BLaER1 (cell line): ENCODE measurements at regions not wholly inside any gene's neighbourhood (a gene's known extent, or its start where the extent isn't known, plus 50 kb on each side); places are given as distances from the start of the nearest gene placed in this dataset.

ENCODE experiments used
- H3K27ac ChIP-seq: shearing (Covaris generic); formaldehyde crosslinking; 2 replicates; pipeline ENCODE4 v1.8.1; 2022
- H3K27me3 ChIP-seq: shearing (Covaris generic); formaldehyde crosslinking; 2 replicates; pipeline ENCODE4 v1.8.1; 2022
- H3K36me3 ChIP-seq: shearing (Covaris generic); formaldehyde crosslinking; 2 replicates; pipeline ENCODE4 v1.8.1; 2022
- H3K4me1 ChIP-seq: shearing (Covaris generic); formaldehyde crosslinking; 2 replicates; pipeline ENCODE4 v1.8.1; 2022
- H3K4me2 ChIP-seq: shearing (Covaris generic); formaldehyde crosslinking; 2 replicates; pipeline ENCODE4 v1.8.1; 2022
- H3K4me3 ChIP-seq: shearing (Covaris generic); formaldehyde crosslinking; 2 replicates; pipeline ENCODE4 v1.8.1; 2022
- H3K9ac ChIP-seq: shearing (Covaris generic); formaldehyde crosslinking; 2 replicates; pipeline ENCODE4 v1.8.1; 2022
- H3K9me3 ChIP-seq: shearing (Covaris generic); formaldehyde crosslinking; 2 replicates; pipeline ENCODE4 v1.8.1; 2022
- H4K20me1 ChIP-seq: shearing (Covaris generic); formaldehyde crosslinking; 2 replicates; pipeline ENCODE4 v1.8.1; 2022
- Cebpa-rat ChIP-seq: shearing (Covaris generic); IDR thresholded peaks from 2 replicates; pipeline ENCODE4 v1.8.1; 2022

GRCh38 chr4:33427676-33428075 is 2707.5 kb downstream of the PCDH7 start:
- Histone ChIP-seq H3K4me1 (no peaks in the 10 kb centered on the region), H3K4me2 (no peak overlapping the region), H3K36me3 (no peaks in the 10 kb centered on the region), H4K20me1 (no peaks in the 10 kb centered on the region), H3K9me3 (no peaks in the 10 kb centered on the region), H3K27ac (no peak overlapping the region), H3K4me3 (no peak overlapping the region), H3K9ac (no peak overlapping the region), H3K27me3 (no peaks in the 10 kb centered on the region)
- no peak for TF ChIP-seq Cebpa-rat

GRCh38 chr4:33429971-33430370 is 2709.8 kb downstream of the PCDH7 start:
- H3K27me3 ChIP-seq, result no peaks in the 10 kb centered on the region
- no peak overlapping the region for H3K9ac ChIP-seq
- H3K27ac ChIP-seq, result no peak overlapping the region
- no peak overlapping the region for H3K4me2 ChIP-seq
- no peak for TF ChIP-seq Cebpa-rat
- no peaks in the 10 kb centered on the region for H3K9me3 ChIP-seq
- H4K20me1 ChIP-seq, result no peaks in the 10 kb centered on the region
- H3K4me1 ChIP-seq, result no peaks in the 10 kb centered on the region
- no peak overlapping the region for H3K4me3 ChIP-seq
- H3K36me3 ChIP-seq, result no peaks in the 10 kb centered on the region

- no peaks in the 10 kb centered on the region for H3K36me3 ChIP-seq
- no peak overlapping the region for H3K27ac ChIP-seq
- H3K9ac ChIP-seq, result no peak overlapping the region
- no peaks in the 10 kb centered on the region for H3K27me3 ChIP-seq
- H3K4me3 ChIP-seq, result no peak overlapping the region
- no peak overlapping the region for H3K4me2 ChIP-seq
- H3K4me1 ChIP-seq, result no peaks in the 10 kb centered on the region
- no peak for TF ChIP-seq Cebpa-rat
- H3K9me3 ChIP-seq, result no peaks in the 10 kb centered on the region
- no peaks in the 10 kb centered on the region for H4K20me1 ChIP-seq
These were observed 2717.2 kb downstream of the PCDH7 start for GRCh38 chr4:33437406-33437805.

DNA sequence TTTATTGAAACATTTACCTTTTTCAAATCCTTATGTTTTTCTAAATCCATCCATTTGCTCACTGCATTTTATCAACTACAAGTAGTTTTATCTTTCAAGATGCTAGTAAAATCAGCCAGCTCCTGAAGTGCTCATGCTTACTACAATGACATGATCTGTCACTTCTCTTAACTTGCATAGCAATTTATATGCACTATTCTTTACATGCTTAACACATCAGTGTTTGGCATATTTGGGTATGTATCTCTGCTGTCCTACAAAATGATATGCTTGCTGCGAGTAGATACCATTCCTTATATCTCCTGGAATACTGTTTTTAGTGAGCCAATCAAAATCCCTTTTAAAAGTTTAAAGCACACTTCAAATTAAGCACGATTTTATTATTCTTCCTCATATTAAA is 2726.8 kb downstream of the PCDH7 start:
- Histone ChIP-seq H3K4me1 (no peaks in the 10 kb centered on the region), H3K4me3 (no peak overlapping the region), H4K20me1 (no peaks in the 10 kb centered on the region), H3K27me3 (no peaks in the 10 kb centered on the region), H3K36me3 (no peaks in the 10 kb centered on the region), H3K9me3 (no peaks in the 10 kb centered on the region), H3K27ac (no peak overlapping the region), H3K4me2 (no peak overlapping the region), H3K9ac (no peak overlapping the region)
- no peak for TF ChIP-seq Cebpa-rat

- no peak for TF ChIP-seq Cebpa-rat
These were observed 2728.8 kb downstream of the PCDH7 start for GRCh38 chr4:33448948-33449347.

GRCh38 chr4:33453436-33453835 is 2733.3 kb downstream of the PCDH7 start:
- H3K27ac ChIP-seq, result no peak overlapping the region
- no peak for TF ChIP-seq Cebpa-rat
- H3K9me3 ChIP-seq, result no peaks in the 10 kb centered on the region
- H4K20me1 ChIP-seq, result no peaks in the 10 kb centered on the region
- H3K4me1 ChIP-seq, result no peaks in the 10 kb centered on the region
- H3K27me3 ChIP-seq, result no peaks in the 10 kb centered on the region
- H3K9ac ChIP-seq, result no peak overlapping the region
- H3K4me3 ChIP-seq, result no peak overlapping the region
- H3K4me2 ChIP-seq, result no peak overlapping the region
- no peaks in the 10 kb centered on the region for H3K36me3 ChIP-seq

More at GRCh38 chr4:33448948-33449347, 2728.8 kb downstream of the PCDH7 start:
- no peaks in the 10 kb centered on the region for H4K20me1 ChIP-seq
- no peaks in the 10 kb centered on the region for H3K9me3 ChIP-seq
- H3K4me3 ChIP-seq, result no peak overlapping the region
- H3K9ac ChIP-seq, result no peak overlapping the region
- no peak overlapping the region for H3K4me2 ChIP-seq
- no peaks in the 10 kb centered on the region for H3K27me3 ChIP-seq
- H3K36me3 ChIP-seq, result no peaks in the 10 kb centered on the region
- H3K27ac ChIP-seq, result no peak overlapping the region
- H3K4me1 ChIP-seq, result no peaks in the 10 kb centered on the region

- no peaks in the 10 kb centered on the region for H3K9me3 ChIP-seq
- no peak overlapping the region for H3K4me2 ChIP-seq
- no peaks in the 10 kb centered on the region for H3K27me3 ChIP-seq
- H3K36me3 ChIP-seq, result no peaks in the 10 kb centered on the region
- TF ChIP-seq Cebpa-rat, result no peak
- H3K9ac ChIP-seq, result no peak overlapping the region
- H3K4me1 ChIP-seq, result no peaks in the 10 kb centered on the region
- no peaks in the 10 kb centered on the region for H4K20me1 ChIP-seq
- no peak overlapping the region for H3K4me3 ChIP-seq
- H3K27ac ChIP-seq, result no peak overlapping the region
These were observed 2733.7 kb downstream of the PCDH7 start for GRCh38 chr4:33453916-33454315.

DNA sequence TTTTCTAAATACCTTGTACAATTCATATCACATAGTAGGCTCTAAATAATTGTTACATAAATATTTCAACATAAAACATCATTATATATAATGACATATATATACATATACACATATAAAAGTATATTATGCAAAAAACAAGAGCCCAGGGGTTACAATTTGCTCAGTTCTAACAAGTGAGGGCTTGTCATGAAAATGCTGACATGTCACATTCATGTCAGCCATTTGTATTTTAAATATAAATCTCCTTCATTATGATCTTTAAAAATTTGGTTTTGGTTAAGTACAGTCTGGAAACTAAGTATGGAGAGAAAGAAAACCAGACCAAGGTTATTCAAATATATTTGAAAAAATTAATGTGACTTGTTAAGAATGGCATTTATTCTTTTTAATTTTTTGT is 2745.4 kb downstream of the PCDH7 start:
- no peaks in the 10 kb centered on the region for H3K4me1 ChIP-seq
- no peak for TF ChIP-seq Cebpa-rat
- no peaks in the 10 kb centered on the region for H3K36me3 ChIP-seq

DNA sequence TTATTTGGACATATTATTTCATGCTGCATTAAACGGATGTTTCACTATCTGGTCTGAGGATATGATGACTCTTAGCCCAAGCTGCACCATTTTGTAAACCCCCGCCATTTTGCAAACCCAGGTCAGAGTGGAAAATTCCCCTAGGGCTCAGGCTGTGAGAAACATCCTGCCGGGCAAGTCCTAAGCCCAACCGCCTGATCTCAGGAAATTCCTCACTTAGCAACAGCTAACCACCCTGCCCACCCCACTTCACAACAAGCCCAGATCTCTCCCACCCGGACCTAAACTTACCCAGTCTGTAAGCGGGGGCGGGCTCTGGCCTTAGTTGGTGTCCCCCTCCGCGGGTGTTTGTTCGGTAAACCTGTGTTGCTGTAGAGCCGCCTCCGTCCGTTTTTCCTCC is 2747.1 kb downstream of the PCDH7 start:
- Histone ChIP-seq H3K4me2 (no peak overlapping the region), H3K9me3 (no peaks in the 10 kb centered on the region; the same call in 1 of the 2 replicates), H3K27ac (no peak overlapping the region), H3K36me3 (no peaks in the 10 kb centered on the region), H3K4me3 (no peak overlapping the region), H3K27me3 (no peaks in the 10 kb centered on the region), H4K20me1 (no peaks in the 10 kb centered on the region), H3K4me1 (no peaks in the 10 kb centered on the region), H3K9ac (no peak overlapping the region)
- TF ChIP-seq Cebpa-rat, result no peak

More for the DNA sequence above, 2745.4 kb downstream of the PCDH7 start:
- Histone ChIP-seq H4K20me1 (no peaks in the 10 kb centered on the region), H3K27me3 (no peaks in the 10 kb centered on the region), H3K9me3 (no peaks in the 10 kb centered on the region), H3K9ac (no peak overlapping the region), H3K4me2 (no peak overlapping the region), H3K4me3 (no peak overlapping the region), H3K27ac (no peak overlapping the region)

GRCh38 chr4:33470805-33471204 is 2750.6 kb downstream of the PCDH7 start:
- Histone ChIP-seq H3K9me3 (no peaks in the 10 kb centered on the region; the same call in 1 of the 2 replicates), H3K4me1 (no peaks in the 10 kb centered on the region), H3K36me3 (no peaks in the 10 kb centered on the region), H3K4me3 (no peak overlapping the region), H3K27ac (no peak overlapping the region), H3K4me2 (no peak overlapping the region), H4K20me1 (no peaks in the 10 kb centered on the region), H3K9ac (no peak overlapping the region), H3K27me3 (no peaks in the 10 kb centered on the region)
- TF ChIP-seq Cebpa-rat, result no peak

- Histone ChIP-seq H3K4me1 (no peaks in the 10 kb centered on the region), H3K4me3 (no peak overlapping the region), H3K4me2 (no peak overlapping the region), H3K27ac (no peak overlapping the region), H3K9ac (no peak overlapping the region), H4K20me1 (no peaks in the 10 kb centered on the region), H3K9me3 (no peaks in the 10 kb centered on the region), H3K36me3 (no peaks in the 10 kb centered on the region), H3K27me3 (no peaks in the 10 kb centered on the region)
- TF ChIP-seq Cebpa-rat, result no peak
These were observed 2757.5 kb downstream of the PCDH7 start for GRCh38 chr4:33477715-33478114.
